Nephron progenitor cell (in vitro differentiated cells): ENCODE measurements at regions not wholly inside any gene's neighbourhood (a gene's known extent, or its start where the extent isn't known, plus 50 kb on each side); places are given as distances from the start of the nearest gene placed in this dataset.

Source experiments
- DNase-seq: peaks from one replicate; pipeline ENCODE4 v3.0.0; 2021
- H3K27ac Mint-ChIP-seq: 2 replicates; pipeline ENCODE4 v1.8.0; 2021; ENCODE audit warnings: mild to moderate bottlenecking, moderate library complexity, mixed read lengths
- H3K27me3 Mint-ChIP-seq: 2 replicates; pipeline ENCODE4 v1.8.0; 2021; ENCODE audit warnings: mild to moderate bottlenecking, low read depth, mixed read lengths; ENCODE audit not compliant: poor library complexity
- H3K36me3 Mint-ChIP-seq: 2 replicates; pipeline ENCODE4 v1.8.0; 2021; ENCODE audit warnings: low read depth, mixed read lengths
- H3K4me1 Mint-ChIP-seq: 2 replicates; pipeline ENCODE4 v1.8.0; 2021; ENCODE audit warnings: mixed read lengths
- H3K4me3 Mint-ChIP-seq: 2 replicates; pipeline ENCODE4 v1.8.0; 2021; ENCODE audit warnings: mild to moderate bottlenecking, moderate library complexity, mixed read lengths
- H3K9me3 Mint-ChIP-seq: 2 replicates; pipeline ENCODE4 v1.8.0; 2021; ENCODE audit warnings: mild to moderate bottlenecking, moderate library complexity, mixed read lengths
- CTCF ChIP-seq: fragments of 200-600 bp; sonication (generic); IDR thresholded peaks from 2 replicates; pipeline ENCODE4 v1.5.0; 2021; ENCODE audit warnings: antibody characterized with exemption

GRCh38 chr4:42736527-42737195 lies 79.8 kb upstream of the ATP8A1 start:
- H3K36me3 Mint-ChIP-seq = no peaks in the 10 kb centered on the region
- H3K4me1 Mint-ChIP-seq = no peaks in the 10 kb centered on the region
- H3K4me3 Mint-ChIP-seq = no peak overlapping the region
- TF ChIP-seq CTCF = no peak
- H3K27ac Mint-ChIP-seq = no peak overlapping the region
- no peaks in the 10 kb centered on the region for H3K27me3 Mint-ChIP-seq
- H3K9me3 Mint-ChIP-seq = peaks cover 21% of the 10 kb centered on the region
- DNase-seq = no peak

GRCh38 chr4:42733380-42733779 lies 76.5 kb upstream of the ATP8A1 start:
- Mint-ChIP-seq H3K9me3 (peaks cover 1% of the 10 kb centered on the region), H3K4me1 (no peaks in the 10 kb centered on the region), H3K36me3 (no peaks in the 10 kb centered on the region), H3K27ac (no peak overlapping the region), H3K4me3 (no peak overlapping the region), H3K27me3 (no peaks in the 10 kb centered on the region)
- TF ChIP-seq CTCF = no peak
- DNase-seq = no peak

GRCh38 chr4:42732776-42733175 lies 75.9 kb upstream of the ATP8A1 start:
- DNase-seq = no peak
- H3K27me3 Mint-ChIP-seq = no peaks in the 10 kb centered on the region
- H3K27ac Mint-ChIP-seq = no peak overlapping the region
- H3K4me3 Mint-ChIP-seq = no peak overlapping the region
- no peak for TF ChIP-seq CTCF
- no peaks in the 10 kb centered on the region for H3K4me1 Mint-ChIP-seq
- no peaks in the 10 kb centered on the region for H3K36me3 Mint-ChIP-seq
- no peaks in the 10 kb centered on the region for H3K9me3 Mint-ChIP-seq

- H3K36me3 Mint-ChIP-seq = no peaks in the 10 kb centered on the region
- TF ChIP-seq CTCF = no peak
- H3K9me3 Mint-ChIP-seq = no peaks in the 10 kb centered on the region
- H3K27me3 Mint-ChIP-seq = no peaks in the 10 kb centered on the region
- H3K27ac Mint-ChIP-seq = no peak overlapping the region
- H3K4me1 Mint-ChIP-seq = no peaks in the 10 kb centered on the region
- no peak for DNase-seq
- H3K4me3 Mint-ChIP-seq = no peak overlapping the region
These were observed 72.8 kb upstream of the ATP8A1 start for GRCh38 chr4:42729505-42730237.

GRCh38 chr4:42724451-42724850 lies 67.5 kb upstream of the ATP8A1 start:
- Mint-ChIP-seq H3K27me3 (peaks cover 4% of the 10 kb centered on the region), H3K4me3 (no peak overlapping the region), H3K9me3 (no peaks in the 10 kb centered on the region), H3K4me1 (no peaks in the 10 kb centered on the region), H3K36me3 (no peaks in the 10 kb centered on the region), H3K27ac (no peak overlapping the region)
- no peak for TF ChIP-seq CTCF
- DNase-seq = no peak

- Mint-ChIP-seq H3K27me3 (peaks cover 7% of the 10 kb centered on the region), H3K9me3 (no peaks in the 10 kb centered on the region), H3K4me3 (no peak overlapping the region), H3K4me1 (no peaks in the 10 kb centered on the region), H3K36me3 (no peaks in the 10 kb centered on the region), H3K27ac (no peak overlapping the region)
- no peak for DNase-seq
- no peak for TF ChIP-seq CTCF
These were observed 63.6 kb upstream of the ATP8A1 start for GRCh38 chr4:42720533-42720932.
